PC-3 (cell line): ENCODE measurements at regions not wholly inside any gene's neighbourhood (a gene's known extent, or its start where the extent isn't known, plus 50 kb on each side); places are given as distances from the start of the nearest gene placed in this dataset.

Experiments used
- EZH2 ChIP-seq: fragments of 300-600 bp; sonication (generic); IDR thresholded peaks from one replicate; pipeline ENCODE4 v1.6.1; 2017; ENCODE audit warnings: antibody characterized with exemption, mild to moderate bottlenecking, low read length; ENCODE audit not compliant: unreplicated experiment
- TF ChIP-seq, protein P1 (sequence below): fragments of 300-600 bp; sonication (generic); conservative IDR thresholded peaks from 2 replicates; pipeline ENCODE4 v1.5.1; 2017; ENCODE audit warnings: antibody characterized with exemption, low read depth, mild to moderate bottlenecking, low read length

DNA sequence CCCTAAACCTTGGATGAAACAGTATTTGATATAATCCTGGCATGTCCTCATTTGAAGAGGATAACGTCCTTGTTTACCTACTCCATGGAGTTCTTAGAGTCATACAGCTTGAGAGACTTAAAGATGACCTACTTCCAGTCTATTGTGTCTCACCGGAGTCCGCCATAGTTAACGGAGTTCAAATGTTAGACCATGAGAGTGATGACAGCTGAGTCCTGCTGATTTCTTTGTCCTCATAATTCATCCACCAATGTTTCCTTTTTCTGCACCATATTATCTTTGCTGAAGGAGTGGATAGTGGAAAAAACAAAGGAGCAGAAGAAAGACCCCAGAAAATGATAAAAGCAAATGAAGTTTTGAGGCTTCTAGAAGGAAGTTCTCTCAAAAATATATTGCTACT is 75.8 kb upstream of the HIF1A start:
- TF ChIP-seq, protein P1, sequence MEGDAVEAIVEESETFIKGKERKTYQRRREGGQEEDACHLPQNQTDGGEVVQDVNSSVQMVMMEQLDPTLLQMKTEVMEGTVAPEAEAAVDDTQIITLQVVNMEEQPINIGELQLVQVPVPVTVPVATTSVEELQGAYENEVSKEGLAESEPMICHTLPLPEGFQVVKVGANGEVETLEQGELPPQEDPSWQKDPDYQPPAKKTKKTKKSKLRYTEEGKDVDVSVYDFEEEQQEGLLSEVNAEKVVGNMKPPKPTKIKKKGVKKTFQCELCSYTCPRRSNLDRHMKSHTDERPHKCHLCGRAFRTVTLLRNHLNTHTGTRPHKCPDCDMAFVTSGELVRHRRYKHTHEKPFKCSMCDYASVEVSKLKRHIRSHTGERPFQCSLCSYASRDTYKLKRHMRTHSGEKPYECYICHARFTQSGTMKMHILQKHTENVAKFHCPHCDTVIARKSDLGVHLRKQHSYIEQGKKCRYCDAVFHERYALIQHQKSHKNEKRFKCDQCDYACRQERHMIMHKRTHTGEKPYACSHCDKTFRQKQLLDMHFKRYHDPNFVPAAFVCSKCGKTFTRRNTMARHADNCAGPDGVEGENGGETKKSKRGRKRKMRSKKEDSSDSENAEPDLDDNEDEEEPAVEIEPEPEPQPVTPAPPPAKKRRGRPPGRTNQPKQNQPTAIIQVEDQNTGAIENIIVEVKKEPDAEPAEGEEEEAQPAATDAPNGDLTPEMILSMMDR: no peak
- TF ChIP-seq EZH2: no peak
